K562 (cell line): ENCODE measurements at regions not wholly inside any gene's neighbourhood (a gene's known extent, or its start where the extent isn't known, plus 50 kb on each side); places are given as distances from the start of the nearest gene placed in this dataset.

ENCODE experiments used
- ATAC-seq: fragments of 200-7000 bp; cut with Tn5 transposase; 3 replicates; pipeline ENCODE4 v1.9.1; 2020; ENCODE audit warnings: moderate library complexity
- BruUV-seq: library from RNA; stranded (reverse); fragments of 400-500 nt; replicated peaks from 2 replicates; lab custom pipeline; 2021; lab: Mats Ljungman, UMichigan
- CTCF ChIA-PET: fragments of 300-600 bp; formaldehyde crosslinking; extraction: SDS; loops from one replicate; lab custom pipeline; 2021; ENCODE audit warnings: low intra/inter-chr PET ratio; lab: Yijun Ruan, JAX
- POLR2A ChIA-PET: fragments of 300-600, 350-650 bp; sonication (Branson Sonifier 250); formaldehyde crosslinking; extraction: SDS; loops from one replicate; lab custom pipeline; 2021; ENCODE audit warnings: antibody characterized with exemption, inconsistent platforms; lab: Yijun Ruan, JAX
- DNase-seq, 4 experiments: peaks; one replicate each; pipeline versions ENCODE4 v3.0.0 to v3.0.0-alpha.2; 2011 to 2018; ENCODE audit warnings: low spot score in 3 of 4, mixed read lengths in 3 of 4; ENCODE audit errors: extremely low read depth in 1 of 4
- FAIRE-seq: peaks from 2 replicates; lab custom pipeline; 2011; peaks lifted over from hg19 to GRCh38; lab: Jason Lieb, UNC
- H2AFZ ChIP-seq: 2 replicates; pipeline ENCODE4 v1.6.0; 2011; ENCODE audit warnings: low read depth, low read length, control low read depth, inconsistent platforms
- H3K27ac ChIP-seq: fragments of 200-600 bp; 3 replicates; pipeline ENCODE4 v1.8.0; 2011; ENCODE audit warnings: low read depth, mild to moderate bottlenecking, control low read depth, inconsistent platforms, low read length, moderate library complexity, mixed read lengths; ENCODE audit errors: extremely low read depth
- H3K27me3 ChIP-seq, 2 experiments: fragments of 300-600 bp in 1 of 2; 2 replicates in 1 of 2; 3 replicates in 1 of 2; pipeline versions ENCODE4 v1.6.0 to v1.8.0; 2011; ENCODE audit warnings: inconsistent platforms in 2 of 2, low read length in 2 of 2, mild to moderate bottlenecking in 1 of 2, mixed read lengths in 1 of 2, moderate library complexity in 1 of 2; ENCODE audit not compliant: control insufficient read depth in 2 of 2, insufficient read depth in 2 of 2
- H3K36me3 ChIP-seq: fragments of 300-600 bp; 3 replicates; pipeline ENCODE4 v1.8.0; 2011; ENCODE audit warnings: mild to moderate bottlenecking, low read length, inconsistent platforms; ENCODE audit not compliant: control insufficient read depth, insufficient read depth
- H3K4me1 ChIP-seq, 2 experiments: fragments of 200-600 bp in 1 of 2; replicated peaks in 1 of 2; 2 replicates in 1 of 2; 3 replicates in 1 of 2; pipeline versions ENCODE4 v1.5.1 to v1.8.0; 2011; ENCODE audit warnings: inconsistent platforms in 2 of 2, low read length in 2 of 2, mild to moderate bottlenecking in 1 of 2, mixed read lengths in 1 of 2, moderate library complexity in 1 of 2; ENCODE audit not compliant: control insufficient read depth in 2 of 2, insufficient read depth in 2 of 2
- H3K4me2 ChIP-seq: 2 replicates; pipeline ENCODE4 v1.6.1; 2011; ENCODE audit warnings: low read length, control low read depth, inconsistent platforms, mixed read lengths; ENCODE audit not compliant: insufficient read depth
- H3K4me3 ChIP-seq: fragments of 200-600 bp; sonication (generic), shearing (Covaris generic); 2 replicates; pipeline ENCODE4 v1.5.1; 2016; ENCODE audit warnings: control low read depth, inconsistent platforms
- H3K79me2 ChIP-seq: fragments of 200-600 bp; 3 replicates; pipeline ENCODE4 v1.8.0; 2011; ENCODE audit warnings: low read length, inconsistent platforms; ENCODE audit not compliant: control insufficient read depth, insufficient read depth
- H3K9ac ChIP-seq, 2 experiments: 2 replicates each; pipeline versions ENCODE4 v1.6.0 to v1.6.1; 2011; ENCODE audit warnings: low read depth in 2 of 2, low read length in 2 of 2, control low read depth in 1 of 2, inconsistent platforms in 1 of 2, mild to moderate bottlenecking in 1 of 2, mixed read lengths in 1 of 2; ENCODE audit not compliant: insufficient read depth in 1 of 2
- H3K9me1 ChIP-seq: one replicate; pipeline ENCODE4 v1.6.0; 2011; ENCODE audit warnings: inconsistent platforms, mild to moderate bottlenecking, low read length, moderate library complexity; ENCODE audit not compliant: control insufficient read depth, insufficient read depth
- H3K9me3 ChIP-seq: replicated peaks from 2 replicates; pipeline ENCODE4 v1.5.1; 2011; ENCODE audit warnings: low read depth, low read length, inconsistent platforms; ENCODE audit not compliant: control insufficient read depth, insufficient read depth
- H4K20me1 ChIP-seq: replicated peaks from 2 replicates; pipeline ENCODE4 v1.6.1; 2011; ENCODE audit warnings: low read length, inconsistent platforms, mixed read lengths; ENCODE audit not compliant: control insufficient read depth, insufficient read depth
- CBX3 ChIP-seq, 2 experiments: IDR thresholded peaks; 1 replicate in 1 of 2; 2 replicates in 1 of 2; pipeline ENCODE4 v1.6.1; 2012; ENCODE audit warnings: inconsistent platforms in 2 of 2, low read length in 2 of 2, borderline replicate concordance in 1 of 2, control low read depth in 1 of 2
- MEIS2 ChIP-seq: fragments of 450-650 bp; IDR thresholded peaks from 2 replicates; pipeline ENCODE4 v1.6.1; 2014; ENCODE audit warnings: mild to moderate bottlenecking; ENCODE audit not compliant: partially characterized antibody
- RHOXF2B ChIP-seq: fragments of 250-450 bp; sonication (Bioruptor Pico); conservative IDR thresholded peaks from 2 replicates; pipeline ENCODE4 v1.5.1; 2021
- SOX6 ChIP-seq: fragments of 450-650 bp; IDR thresholded peaks from 2 replicates; pipeline ENCODE4 v1.6.1; 2014; ENCODE audit warnings: mild to moderate bottlenecking
- ZNF197 ChIP-seq: fragments of 200-800 bp; sonication (Bioruptor generic); IDR thresholded peaks from 2 replicates; pipeline ENCODE4 v1.6.1; 2016; ENCODE audit warnings: low read depth, missing genetic modification characterization, missing compliant biosample characterization
- WGBS: fragments of 100-300 bp; shearing (Covaris generic); methylation state at CpG from one replicate; pipeline ENCODE4 v1.1.6; 2016; ENCODE audit warnings: low coverage, mixed read lengths; ENCODE audit not compliant: insufficient coverage; ENCODE audit errors: missing lambda C conversion rate; 5-methylcytosine and 5-hydroxymethylcytosine counted together
- in situ Hi-C: fragments of 300-500 bp; cut with MboI; formaldehyde crosslinking; loops from 4 replicates; pipeline ENCODE4 v1.15.0; 2018; ENCODE audit warnings: inconsistent platforms, mixed read lengths
- intact Hi-C: fragments of 100-400 bp; cut with micrococcal nuclease; formaldehyde crosslinking; loops from 2 replicates; pipeline ENCODE4 v1.14.2; 2022
- TF ChIP-seq, protein P1 (sequence below): fragments of 450-650 bp; IDR thresholded peaks from 2 replicates; pipeline ENCODE4 v1.6.1; 2016
- TF ChIP-seq, protein P2 (sequence below), 3 experiments: fragments of 200-800 bp in 1 of 3; sonication (Bioruptor generic) in 1 of 3; sonication (generic) in 1 of 3; formaldehyde crosslinking in 1 of 3; IDR thresholded peaks; 2 replicates each; pipeline versions ENCODE4 v1.6.1 to v1.8.0; 2016 to 2022; ENCODE audit warnings: mild to moderate bottlenecking in 2 of 3, missing compliant biosample characterization in 2 of 3, missing genetic modification characterization in 2 of 3, missing genetic modification reagents in 1 of 3

DNA sequence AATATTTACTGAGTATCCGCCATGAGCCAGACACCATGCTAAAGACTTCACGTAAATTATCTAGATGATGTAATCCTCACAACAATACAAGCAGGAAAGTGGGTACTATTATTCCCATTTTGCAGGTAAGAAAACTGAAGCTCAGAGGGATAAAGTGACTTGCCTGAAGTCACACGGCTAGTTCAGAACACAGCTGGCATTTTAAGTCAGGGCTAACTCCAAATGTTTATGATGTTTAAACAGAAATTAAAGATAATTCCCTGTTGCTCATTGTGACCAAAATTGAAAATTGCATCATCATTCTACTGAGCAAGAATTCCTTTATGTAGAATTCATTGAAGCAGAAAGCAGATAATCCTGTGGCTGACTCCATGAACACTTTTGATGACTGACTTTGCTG is 71.3 kb upstream of the STXBP5 start (continued):
- peak in 1 of 2 experiments; percentile 69; a peak in 2 of 3 replicates for TF ChIP-seq CBX3 (IDR thresholded peaks at IDR 0.05; ENCODE audit: borderline replicate concordance in 1 of 2, low read length in 2 of 2)

GRCh38 chr6:147133669-147134068 is 70.5 kb upstream of the STXBP5 start:
- H3K4me3 ChIP-seq: no peak overlapping the region
- no peaks in the 10 kb centered on the region for H3K36me3 ChIP-seq
- no peaks in the 10 kb centered on the region for H4K20me1 ChIP-seq
- 0 out of 2 replicates have a peak overlapping the region, but pooled peaks have one; percentile 11 for H2AFZ ChIP-seq
- H3K9me3 ChIP-seq: no peaks in the 10 kb centered on the region
- no peaks in the 10 kb centered on the region for H3K9me1 ChIP-seq
- no peaks in the 10 kb centered on the region for H3K27me3 ChIP-seq
- ChIA-PET CTCF (no interaction called here), POLR2A (interaction anchor here (0.7 kb wide), 1 partner anchor 78 kb away, joined by 3 read pairs; no protein-coding TSS in a partner anchor)
- ATAC-seq (no peak), DNase-seq (no peak), FAIRE-seq (no peak)
- H3K79me2 ChIP-seq: no peaks in the 10 kb centered on the region
- BruUV-seq: no TSS peak
- no peak overlapping the region for H3K9ac ChIP-seq
- no peak for TF ChIP-seq RHOXF2B (CRISPR knock-in tag)
- peak; percentile 60 for TF ChIP-seq MEIS2
- TF ChIP-seq, protein P1, sequence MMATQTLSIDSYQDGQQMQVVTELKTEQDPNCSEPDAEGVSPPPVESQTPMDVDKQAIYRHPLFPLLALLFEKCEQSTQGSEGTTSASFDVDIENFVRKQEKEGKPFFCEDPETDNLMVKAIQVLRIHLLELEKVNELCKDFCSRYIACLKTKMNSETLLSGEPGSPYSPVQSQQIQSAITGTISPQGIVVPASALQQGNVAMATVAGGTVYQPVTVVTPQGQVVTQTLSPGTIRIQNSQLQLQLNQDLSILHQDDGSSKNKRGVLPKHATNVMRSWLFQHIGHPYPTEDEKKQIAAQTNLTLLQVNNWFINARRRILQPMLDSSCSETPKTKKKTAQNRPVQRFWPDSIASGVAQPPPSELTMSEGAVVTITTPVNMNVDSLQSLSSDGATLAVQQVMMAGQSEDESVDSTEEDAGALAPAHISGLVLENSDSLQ: peak; percentile 64
- TF ChIP-seq ZNF197 (CRISPR knock-in tag): no peak
- TF ChIP-seq, protein P2, sequence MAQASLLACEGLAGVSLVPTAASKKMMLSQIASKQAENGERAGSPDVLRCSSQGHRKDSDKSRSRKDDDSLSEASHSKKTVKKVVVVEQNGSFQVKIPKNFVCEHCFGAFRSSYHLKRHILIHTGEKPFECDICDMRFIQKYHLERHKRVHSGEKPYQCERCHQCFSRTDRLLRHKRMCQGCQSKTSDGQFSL (CRISPR knock-in tag; IDR thresholded peaks at IDR 0.05): no peak
- TF ChIP-seq, protein P2 (tag; IDR thresholded peaks at IDR 0.05): no peak
- 0 out of 2 replicates have a peak, but pooled peaks have one; percentile 38 for TF ChIP-seq SOX6
- peaks cover 3 to 13% of the 10 kb centered on the region in 2 experiments; a peak in 3 of 5 replicates for H3K4me1 ChIP-seq
- intact Hi-C loops: no loop called here
- no peak overlapping the region for H3K4me2 ChIP-seq
- in situ Hi-C loops: no loop called here
- H3K27ac ChIP-seq: no peak overlapping the region
- WGBS: 42% methylated on average over 4 of the region's 4 CpGs
